ENCODE measurements at regions not wholly inside any gene's neighbourhood (a gene's known extent, or its start where the extent isn't known, plus 50 kb on each side); places are given as distances from the start of the nearest gene placed in this dataset.

GRCh38 chr1:36606641-36607262, 124.0 kb upstream of the CSF3R start:
- no peak for TF ChIP-seq CTCF (IDR thresholded peaks at IDR 0.05; ENCODE audit: low read length)
- TF ChIP-seq EZH2 (optimal IDR thresholded peaks at IDR 0.05; ENCODE audit: low read depth, low read length), result no peak
- no peak for TF ChIP-seq EZH2phosphoT487 (IDR thresholded peaks at IDR 0.05; ENCODE audit: low read length)
